ENCODE measurements at regions not wholly inside any gene's neighbourhood (a gene's known extent, or its start where the extent isn't known, plus 50 kb on each side); places are given as distances from the start of the nearest gene placed in this dataset.

DNA sequence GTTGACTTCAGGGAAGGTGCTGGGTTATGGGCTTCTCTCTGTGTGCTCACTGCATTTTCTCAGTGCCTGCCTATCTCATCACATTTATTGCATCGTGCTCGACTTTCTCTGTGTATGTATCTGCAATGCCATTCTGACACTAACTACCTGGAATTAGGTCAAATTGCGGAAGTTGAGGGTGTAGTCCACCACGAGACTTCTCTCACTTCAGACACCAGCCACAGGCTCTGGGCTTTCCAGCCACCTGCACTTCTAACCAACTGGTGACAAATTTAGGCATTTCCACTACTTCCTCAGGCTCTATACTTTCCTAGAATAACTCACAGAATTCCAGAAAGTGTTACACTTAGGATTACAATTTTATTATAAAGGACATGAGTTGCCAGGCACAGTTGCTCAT, 188.6 kb upstream of the ZNF608 start:
- TF ChIP-seq CEBPB (IDR thresholded peaks at IDR 0.05) (no peak), TAF1 (IDR thresholded peaks at IDR 0.05; ENCODE audit: low read depth) (no peak), USF1 (IDR thresholded peaks at IDR 0.05) (no peak), RAD21 (IDR thresholded peaks at IDR 0.05; ENCODE audit: low read depth) (no peak), ZBTB7A (IDR thresholded peaks at IDR 0.05; ENCODE audit: low read depth) (no peak), TCF12 (IDR thresholded peaks at IDR 0.05; ENCODE audit: low read depth) (no peak), EP300 (IDR thresholded peaks at IDR 0.05; ENCODE audit: borderline replicate concordance) (no peak), REST (IDR thresholded peaks at IDR 0.05; ENCODE audit: low read depth) (no peak), NFIC (IDR thresholded peaks at IDR 0.05) (no peak)
